Neuronal stem cell (in vitro differentiated cells): ENCODE measurements at regions not wholly inside any gene's neighbourhood (a gene's known extent, or its start where the extent isn't known, plus 50 kb on each side); places are given as distances from the start of the nearest gene placed in this dataset.

Source experiments
- DNase-seq: peaks from one replicate; pipeline ENCODE4 v3.0.0-alpha.2; 2013; ENCODE audit warnings: low spot score
- H2AFZ ChIP-seq: one replicate; pipeline ENCODE4 v1.6.1; 2013; ENCODE audit warnings: mild to moderate bottlenecking, low read length, inconsistent platforms
- H2AK5ac ChIP-seq: 2 replicates; pipeline ENCODE4 v1.6.1; 2013; ENCODE audit warnings: low read depth, mild to moderate bottlenecking, inconsistent platforms, low read length, moderate library complexity, mixed read lengths
- H2BK120ac ChIP-seq: 2 replicates; pipeline ENCODE4 v1.6.1; 2013; ENCODE audit warnings: low read depth, mild to moderate bottlenecking, inconsistent platforms, low read length, moderate library complexity, mixed read lengths
- H2BK12ac ChIP-seq: one replicate; pipeline ENCODE4 v1.6.1; 2013; ENCODE audit warnings: low read length, inconsistent platforms
- H2BK15ac ChIP-seq: 2 replicates; pipeline ENCODE4 v1.6.1; 2013; ENCODE audit warnings: mild to moderate bottlenecking, low read length, inconsistent platforms, mixed read lengths
- H2BK5ac ChIP-seq: one replicate; pipeline ENCODE4 v1.6.1; 2013; ENCODE audit warnings: inconsistent platforms, mild to moderate bottlenecking, low read length, moderate library complexity
- H3K14ac ChIP-seq: one replicate; pipeline ENCODE4 v1.6.1; 2013; ENCODE audit warnings: low read length, inconsistent platforms
- H3K18ac ChIP-seq: 2 replicates; pipeline ENCODE4 v1.6.1; 2013; ENCODE audit warnings: low read length, inconsistent platforms
- H3K23ac ChIP-seq: 2 replicates; pipeline ENCODE4 v1.6.1; 2013; ENCODE audit warnings: low read depth, mild to moderate bottlenecking, mixed read lengths, low read length, inconsistent platforms; ENCODE audit not compliant: poor library complexity
- H3K27ac ChIP-seq: replicated peaks from 3 replicates; pipeline ENCODE4 v1.5.1; 2013; ENCODE audit warnings: low read length, inconsistent platforms
- H3K27me3 ChIP-seq, 3 experiments: 2 replicates each; pipeline ENCODE4 v1.6.1; 2013; ENCODE audit warnings: low read length in 3 of 3, mild to moderate bottlenecking in 2 of 3, inconsistent platforms in 1 of 3, low read depth in 1 of 3, mixed read lengths in 1 of 3, moderate library complexity in 1 of 3; ENCODE audit not compliant: control insufficient read depth in 3 of 3, insufficient read depth in 3 of 3
- H3K36me3 ChIP-seq, 2 donors: replicated peaks in 1 of 2; 2 replicates each; pipeline ENCODE4 v1.6.1; 2013; ENCODE audit warnings: low read length in 2 of 2; ENCODE audit not compliant: control insufficient read depth in 2 of 2, insufficient read depth in 2 of 2
- H3K4ac ChIP-seq: 2 replicates; pipeline ENCODE4 v1.6.1; 2013; ENCODE audit warnings: inconsistent platforms, mild to moderate bottlenecking, low read length, moderate library complexity
- H3K4me1 ChIP-seq, 2 donors: 1 replicate in 1 of 2; 2 replicates in 1 of 2; pipeline ENCODE4 v1.6.1; 2013; ENCODE audit warnings: low read length in 2 of 2, low read depth in 1 of 2; ENCODE audit not compliant: control insufficient read depth in 2 of 2, insufficient read depth in 1 of 2
- H3K4me2 ChIP-seq: one replicate; pipeline ENCODE4 v1.6.1; 2013; ENCODE audit warnings: mild to moderate bottlenecking, low read length, inconsistent platforms; ENCODE audit not compliant: insufficient read depth, poor library complexity, severe bottlenecking
- H3K4me3 ChIP-seq, 2 donors: 2 replicates each; pipeline ENCODE4 v1.5.1; 2013; ENCODE audit warnings: low read length in 2 of 2, mild to moderate bottlenecking in 2 of 2, inconsistent platforms in 1 of 2, moderate library complexity in 1 of 2
- H3K79me1 ChIP-seq: one replicate; pipeline ENCODE4 v1.6.1; 2013; ENCODE audit warnings: low read depth, mild to moderate bottlenecking, inconsistent platforms, low read length, moderate library complexity
- H3K9ac ChIP-seq: one replicate; pipeline ENCODE4 v1.6.1; 2013; ENCODE audit warnings: mild to moderate bottlenecking, low read depth, low read length, inconsistent platforms; ENCODE audit not compliant: poor library complexity
- H3K9me3 ChIP-seq, 2 donors: replicated peaks in 1 of 2; 2 replicates each; pipeline versions ENCODE3 to v1.6.1; 2013; ENCODE audit warnings: low read length in 2 of 2, mild to moderate bottlenecking in 2 of 2, inconsistent platforms in 1 of 2, low read depth in 1 of 2, mixed read lengths in 1 of 2, moderate library complexity in 1 of 2; ENCODE audit not compliant: control insufficient read depth in 2 of 2, insufficient read depth in 1 of 2
- H4K8ac ChIP-seq: one replicate; pipeline ENCODE4 v1.6.1; 2013; ENCODE audit warnings: low read depth, mild to moderate bottlenecking, inconsistent platforms, low read length, moderate library complexity
- H4K91ac ChIP-seq: one replicate; pipeline ENCODE4 v1.6.1; 2013; ENCODE audit warnings: low read length, low read depth, mild to moderate bottlenecking, inconsistent platforms; ENCODE audit not compliant: poor library complexity
- WGBS, 2 donors: extraction: QIAGEN DNeasy Blood & Tissue Kit; methylation state at CpG; one replicate each; pipeline ENCODE4 v1.1.7; 2013; ENCODE audit warnings: missing lambda C conversion rate in 2 of 2, mixed read lengths in 1 of 2; ENCODE audit not compliant: insufficient read length in 2 of 2, insufficient replicate concordance in 1 of 2; ENCODE audit errors: extremely low coverage in 2 of 2; 5-methylcytosine and 5-hydroxymethylcytosine counted together

DNA sequence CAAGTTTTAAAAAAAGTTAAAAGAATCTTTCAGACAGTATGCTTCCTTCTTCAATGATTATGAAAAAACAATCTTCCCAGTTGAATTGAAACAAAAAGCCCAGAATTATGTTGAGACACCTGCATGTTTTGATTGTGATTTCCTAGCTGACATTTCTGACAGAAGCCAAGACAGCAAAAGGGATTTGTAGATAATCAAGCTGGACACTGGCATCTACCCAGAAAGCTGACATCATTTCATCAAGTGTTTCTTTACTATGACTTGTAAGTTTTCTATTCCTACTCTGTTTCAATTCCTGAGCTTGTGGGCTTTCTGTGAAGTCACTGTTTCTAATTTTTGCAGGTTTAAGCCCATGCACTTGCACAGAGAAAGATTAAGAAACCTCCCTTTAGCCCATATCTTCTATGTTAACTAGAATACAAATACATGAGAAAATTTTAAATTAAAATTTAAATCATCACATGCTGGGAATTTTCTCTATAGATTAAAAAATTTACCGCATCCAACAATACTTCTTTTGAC lies 82.9 kb upstream of the CCDC85A start:
- Histone ChIP-seq H3K18ac (no peak overlapping the region), H4K91ac (no peak overlapping the region), H3K27ac (no peak overlapping the region), H2AK5ac (no peak overlapping the region), H4K8ac (no peak overlapping the region), H2BK12ac (no peak overlapping the region), H2BK15ac (no peak overlapping the region), H3K4me1 (no peaks in the 10 kb centered on the region), H3K9me3 (no peaks in the 10 kb centered on the region), H3K14ac (no peak overlapping the region), H3K4me2 (no peak overlapping the region), H2AFZ (no peak overlapping the region), H3K36me3 (no peaks in the 10 kb centered on the region), H2BK5ac (no peak overlapping the region), H2BK120ac (no peak overlapping the region), H3K9ac (no peak overlapping the region), H3K23ac (no peak overlapping the region), H3K4ac (no peak overlapping the region), H3K27me3 (no peaks in the 10 kb centered on the region), H3K4me3 (no peak overlapping the region), H3K79me1 (no peaks in the 10 kb centered on the region)
- DNase-seq: no peak
- no CpG with 5 or more reads among the region's 1 CpG for WGBS, 2 donors

DNA sequence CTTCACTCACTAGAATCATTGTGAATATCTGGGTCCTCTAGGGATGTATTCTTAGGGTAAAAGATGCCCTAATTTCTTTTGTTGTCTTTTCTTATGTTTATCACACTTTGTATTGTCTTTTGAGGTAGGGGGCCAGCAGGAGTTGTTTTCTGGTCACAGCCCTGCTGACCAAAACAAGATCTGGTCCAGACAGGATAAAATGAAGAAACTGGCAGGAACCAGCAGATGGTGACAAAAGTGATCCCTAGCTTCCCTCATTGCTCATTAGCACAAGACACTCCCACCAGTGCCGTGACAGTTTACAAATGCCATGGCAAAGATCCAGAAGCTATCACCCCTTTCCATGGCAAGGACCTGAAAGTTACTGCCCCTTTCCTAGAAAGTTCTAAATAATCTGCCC lies 81.7 kb upstream of the CCDC85A start:
- Histone ChIP-seq H2AFZ (no peak overlapping the region), H2AK5ac (no peak overlapping the region), H3K23ac (no peak overlapping the region), H4K91ac (no peak overlapping the region), H3K4me3 (no peak overlapping the region), H3K27me3 (no peaks in the 10 kb centered on the region), H2BK15ac (no peak overlapping the region), H3K9ac (no peak overlapping the region), H2BK12ac (no peak overlapping the region), H2BK120ac (no peak overlapping the region), H3K4me2 (no peak overlapping the region), H3K4me1 (no peaks in the 10 kb centered on the region), H4K8ac (no peak overlapping the region), H3K36me3 (no peaks in the 10 kb centered on the region), H2BK5ac (no peak overlapping the region), H3K14ac (no peak overlapping the region), H3K27ac (no peak overlapping the region), H3K79me1 (no peaks in the 10 kb centered on the region), H3K9me3 (no peaks in the 10 kb centered on the region), H3K18ac (no peak overlapping the region), H3K4ac (no peak overlapping the region)
- DNase-seq: no peak
- no CpG with 5 or more reads among the region's 1 CpG for WGBS, 2 donors

DNA sequence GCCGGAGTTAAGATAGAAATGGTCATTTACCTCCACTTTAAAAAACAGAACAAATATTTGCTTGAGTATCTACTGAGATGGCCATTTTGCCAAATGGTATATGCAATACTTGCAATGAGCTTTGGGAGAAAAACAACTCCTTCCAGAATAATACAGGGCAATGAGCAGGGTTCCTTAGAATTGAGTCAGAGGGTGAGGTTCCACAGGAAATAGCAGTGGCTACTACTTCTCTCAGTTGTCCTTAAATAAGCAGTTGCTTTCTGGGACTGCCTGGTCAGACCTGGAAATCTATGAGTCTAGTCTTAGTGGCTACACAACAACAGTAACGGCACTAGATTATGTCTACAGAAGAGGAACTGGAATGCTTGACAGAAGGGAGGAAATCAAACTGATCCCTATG lies 80.9 kb upstream of the CCDC85A start:
- no peak overlapping the region for H2AK5ac ChIP-seq
- H2BK120ac ChIP-seq: no peak overlapping the region
- H3K4me1 ChIP-seq: no peaks in the 10 kb centered on the region
- H3K36me3 ChIP-seq: no peaks in the 10 kb centered on the region
- no peak for DNase-seq
- no peak overlapping the region for H3K9ac ChIP-seq
- H3K4me2 ChIP-seq: no peak overlapping the region
- no peak overlapping the region for H3K27ac ChIP-seq
- H3K4ac ChIP-seq: no peak overlapping the region
- no peak overlapping the region for H2BK12ac ChIP-seq
- no peaks in the 10 kb centered on the region for H3K9me3 ChIP-seq
- WGBS, 2 donors: no CpG with 5 or more reads among the region's 2 CpGs
- no peak overlapping the region for H4K91ac ChIP-seq
- H4K8ac ChIP-seq: no peak overlapping the region
- H2AFZ ChIP-seq: no peak overlapping the region
- no peak overlapping the region for H2BK15ac ChIP-seq
- H3K18ac ChIP-seq: no peak overlapping the region
- no peak overlapping the region for H2BK5ac ChIP-seq
- no peaks in the 10 kb centered on the region for H3K27me3 ChIP-seq
- no peak overlapping the region for H3K23ac ChIP-seq
- no peaks in the 10 kb centered on the region for H3K79me1 ChIP-seq
- no peak overlapping the region for H3K4me3 ChIP-seq
- H3K14ac ChIP-seq: no peak overlapping the region

DNA sequence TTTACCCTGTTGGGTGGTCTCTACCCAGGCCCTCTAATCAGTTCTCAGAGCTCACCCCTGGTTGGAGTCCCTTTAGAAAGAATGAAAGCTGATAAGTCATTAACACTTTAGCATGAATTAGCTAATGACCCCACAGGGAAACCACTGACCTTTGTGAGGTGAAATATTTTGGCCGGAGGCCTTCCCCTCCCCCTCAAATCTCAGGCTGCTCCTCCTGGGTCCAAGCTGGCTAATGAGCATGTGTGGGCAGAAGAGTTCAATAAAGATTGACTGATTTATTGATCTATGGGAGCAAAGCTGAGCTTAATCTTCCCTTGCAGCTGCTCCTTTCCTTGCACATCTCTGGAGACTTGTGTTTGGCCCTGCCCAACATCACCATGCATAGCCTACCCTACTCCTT lies 78.8 kb upstream of the CCDC85A start:
- no peak overlapping the region for H4K91ac ChIP-seq
- H3K9me3 ChIP-seq: no peaks in the 10 kb centered on the region
- H3K4ac ChIP-seq: no peak overlapping the region
- H3K23ac ChIP-seq: no peak overlapping the region
- no peak overlapping the region for H3K18ac ChIP-seq
- no peak overlapping the region for H2BK120ac ChIP-seq
- H2AK5ac ChIP-seq: no peak overlapping the region
- no CpG with 5 or more reads among the region's 1 CpG for WGBS, 2 donors
- H2AFZ ChIP-seq: no peak overlapping the region
- no peak overlapping the region for H2BK15ac ChIP-seq
- H3K27ac ChIP-seq: no peak overlapping the region
- H3K4me1 ChIP-seq: no peaks in the 10 kb centered on the region
- no peak overlapping the region for H3K4me2 ChIP-seq
- H3K36me3 ChIP-seq: no peaks in the 10 kb centered on the region
- no peaks in the 10 kb centered on the region for H3K79me1 ChIP-seq
- no peak overlapping the region for H3K14ac ChIP-seq
- no peaks in the 10 kb centered on the region for H3K27me3 ChIP-seq
- DNase-seq: no peak
- H4K8ac ChIP-seq: no peak overlapping the region
- no peak overlapping the region for H3K9ac ChIP-seq
- H2BK5ac ChIP-seq: no peak overlapping the region
- H3K4me3 ChIP-seq: no peak overlapping the region
- H2BK12ac ChIP-seq: no peak overlapping the region
